ENCODE measurements at regions not wholly inside any gene's neighbourhood (a gene's known extent, or its start where the extent isn't known, plus 50 kb on each side); places are given as distances from the start of the nearest gene placed in this dataset.

DNA sequence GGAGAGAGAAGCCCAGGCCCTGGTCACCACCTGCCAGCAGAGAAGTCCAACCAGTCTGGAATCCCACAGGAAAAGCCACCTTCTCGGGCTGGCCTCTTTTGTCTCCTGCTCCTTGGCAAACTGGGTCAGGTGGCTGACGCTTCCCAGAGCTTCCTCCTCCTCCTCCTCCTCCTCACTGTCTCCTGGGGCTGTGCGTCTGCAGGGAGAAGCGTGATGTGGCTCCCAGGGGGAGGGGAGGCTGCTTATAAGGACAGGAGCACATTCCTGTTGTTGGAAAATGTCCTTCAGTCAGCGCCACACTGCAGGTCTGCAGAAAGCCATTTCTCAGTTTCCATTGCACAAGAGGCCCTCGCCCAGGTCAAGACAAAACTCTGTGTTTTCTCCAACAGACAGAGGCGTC lies 1316.5 kb downstream of the BRD1 start:
- H3K9me2 ChIP-seq (ENCODE audit: insufficient read depth) = no peaks in the 10 kb centered on the region
- H3K9me3 ChIP-seq (ENCODE audit: control insufficient read depth in 1 of 2, insufficient read depth in 1 of 2, low read depth in 1 of 2, low read length in 2 of 2) = no peaks in the 10 kb centered on the region
- TF ChIP-seq EZH2phosphoT487 (IDR thresholded peaks at IDR 0.05; ENCODE audit: borderline replicate concordance) (no peak), REST (IDR thresholded peaks at IDR 0.05; ENCODE audit: low read depth) (no peak), SP1 (IDR thresholded peaks at IDR 0.05; ENCODE audit: low read depth) (no peak), TCF7L2 (IDR thresholded peaks at IDR 0.05; ENCODE audit: borderline replicate concordance, extremely low read depth, insufficient read depth, insufficient read length) (no peak), JUND (IDR thresholded peaks at IDR 0.05) (no peak), RAD21 (IDR thresholded peaks at IDR 0.05; ENCODE audit: low read depth) (no peak), ATF3 (IDR thresholded peaks at IDR 0.05) (no peak), ELF1 (IDR thresholded peaks at IDR 0.05; ENCODE audit: borderline replicate concordance, low read depth) (no peak), FOSL1 (IDR thresholded peaks at IDR 0.05; ENCODE audit: low read depth) (no peak), YY1 (IDR thresholded peaks at IDR 0.05; ENCODE audit: extremely low read depth, insufficient replicate concordance, low read depth, low read length) (no peak), ZNF274 (IDR thresholded peaks at IDR 0.05; ENCODE audit: low read depth, low read length) (no peak), CEBPB (IDR thresholded peaks at IDR 0.05; ENCODE audit: low read depth) (no peak), EGR1 (IDR thresholded peaks at IDR 0.05; ENCODE audit: low read depth) (no peak), ZFX (IDR thresholded peaks at IDR 0.05) (no peak), POLR2AphosphoS5 (IDR thresholded peaks at IDR 0.05; ENCODE audit: low read depth, low read length) (no peak), EZH2 (IDR thresholded peaks at IDR 0.05) (no peak), MAX (IDR thresholded peaks at IDR 0.05) (no peak), CBX3 (IDR thresholded peaks at IDR 0.05; ENCODE audit: low read depth) (no peak)
- TF ChIP-seq, protein P1, sequence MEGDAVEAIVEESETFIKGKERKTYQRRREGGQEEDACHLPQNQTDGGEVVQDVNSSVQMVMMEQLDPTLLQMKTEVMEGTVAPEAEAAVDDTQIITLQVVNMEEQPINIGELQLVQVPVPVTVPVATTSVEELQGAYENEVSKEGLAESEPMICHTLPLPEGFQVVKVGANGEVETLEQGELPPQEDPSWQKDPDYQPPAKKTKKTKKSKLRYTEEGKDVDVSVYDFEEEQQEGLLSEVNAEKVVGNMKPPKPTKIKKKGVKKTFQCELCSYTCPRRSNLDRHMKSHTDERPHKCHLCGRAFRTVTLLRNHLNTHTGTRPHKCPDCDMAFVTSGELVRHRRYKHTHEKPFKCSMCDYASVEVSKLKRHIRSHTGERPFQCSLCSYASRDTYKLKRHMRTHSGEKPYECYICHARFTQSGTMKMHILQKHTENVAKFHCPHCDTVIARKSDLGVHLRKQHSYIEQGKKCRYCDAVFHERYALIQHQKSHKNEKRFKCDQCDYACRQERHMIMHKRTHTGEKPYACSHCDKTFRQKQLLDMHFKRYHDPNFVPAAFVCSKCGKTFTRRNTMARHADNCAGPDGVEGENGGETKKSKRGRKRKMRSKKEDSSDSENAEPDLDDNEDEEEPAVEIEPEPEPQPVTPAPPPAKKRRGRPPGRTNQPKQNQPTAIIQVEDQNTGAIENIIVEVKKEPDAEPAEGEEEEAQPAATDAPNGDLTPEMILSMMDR (IDR thresholded peaks at IDR 0.05 in 2 of 3, conservative IDR thresholded peaks at IDR 0.05 in 1 of 3; ENCODE audit: borderline replicate concordance in 1 of 3, insufficient read depth in 1 of 3, low read depth in 2 of 3, low read length in 2 of 3) = no peak
- TF ChIP-seq, protein P2, sequence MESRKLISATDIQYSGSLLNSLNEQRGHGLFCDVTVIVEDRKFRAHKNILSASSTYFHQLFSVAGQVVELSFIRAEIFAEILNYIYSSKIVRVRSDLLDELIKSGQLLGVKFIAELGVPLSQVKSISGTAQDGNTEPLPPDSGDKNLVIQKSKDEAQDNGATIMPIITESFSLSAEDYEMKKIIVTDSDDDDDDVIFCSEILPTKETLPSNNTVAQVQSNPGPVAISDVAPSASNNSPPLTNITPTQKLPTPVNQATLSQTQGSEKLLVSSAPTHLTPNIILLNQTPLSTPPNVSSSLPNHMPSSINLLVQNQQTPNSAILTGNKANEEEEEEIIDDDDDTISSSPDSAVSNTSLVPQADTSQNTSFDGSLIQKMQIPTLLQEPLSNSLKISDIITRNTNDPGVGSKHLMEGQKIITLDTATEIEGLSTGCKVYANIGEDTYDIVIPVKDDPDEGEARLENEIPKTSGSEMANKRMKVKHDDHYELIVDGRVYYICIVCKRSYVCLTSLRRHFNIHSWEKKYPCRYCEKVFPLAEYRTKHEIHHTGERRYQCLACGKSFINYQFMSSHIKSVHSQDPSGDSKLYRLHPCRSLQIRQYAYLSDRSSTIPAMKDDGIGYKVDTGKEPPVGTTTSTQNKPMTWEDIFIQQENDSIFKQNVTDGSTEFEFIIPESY (IDR thresholded peaks at IDR 0.05; ENCODE audit: extremely low read depth, insufficient replicate concordance, low read length) = no peak
- ChIA-PET CTCF (no interaction called here), POLR2A (no interaction called here), RAD21 (ENCODE audit: low non-redundant PET in 1 of 2, low total read pairs in 2 of 2, uncharacterized antibody in 2 of 2, unreplicated experiment in 2 of 2) (no interaction called here)
- no TSS peak for BruUV-seq (replicated peaks)
- H3K79me2 ChIP-seq (ENCODE audit: insufficient read depth, low read length) = no peaks in the 10 kb centered on the region
- H3K27me3 ChIP-seq (ENCODE audit: insufficient read depth, low read length) = no peaks in the 10 kb centered on the region
- H3K4me1 ChIP-seq (ENCODE audit: control insufficient read depth in 1 of 2, insufficient read depth in 2 of 2, low read length in 2 of 2) = no peaks in the 10 kb centered on the region
- H3K4me3 ChIP-seq (replicated peaks in 1 of 2; ENCODE audit: low read depth in 1 of 2, low read length in 2 of 2) = no peak overlapping the region
- intact Hi-C loops (cut with micrococcal nuclease) = no loop called here
- H3K4me2 ChIP-seq (ENCODE audit: low read length) = no peak overlapping the region
- H3K36me3 ChIP-seq (ENCODE audit: control insufficient read depth in 1 of 2, insufficient read depth in 2 of 2, low read length in 2 of 2) = no peaks in the 10 kb centered on the region
- no peak overlapping the region for H3K27ac ChIP-seq (ENCODE audit: low read depth, low read length)
- no peaks in the 10 kb centered on the region for H4K20me1 ChIP-seq (ENCODE audit: insufficient read depth)
- DNase-seq (ENCODE audit: low read depth, low spot score) = no peak
- H2AFZ ChIP-seq (ENCODE audit: low read depth, low read length, poor library complexity, severe bottlenecking) = no peak overlapping the region
- ATAC-seq = no peak
- H3K9ac ChIP-seq (ENCODE audit: low read length) = no peak overlapping the region
